CD4-positive, alpha-beta T cell treated with Interleukin-1 beta for 1 hour (primary cell): ENCODE measurements at regions not wholly inside any gene's neighbourhood (a gene's known extent, or its start where the extent isn't known, plus 50 kb on each side); places are given as distances from the start of the nearest gene placed in this dataset.
"Not testable (repeated sequence)": the region's sequence is repeated elsewhere in the genome, so short reads cannot be mapped to it uniquely, and the experiment has no call there.

Source experiments
- DNase-seq, 2 donors: peaks; one replicate each; pipeline ENCODE4 v3.0.0-alpha.2; 2020 to 2022

GRCh38 chr2:238704471-238705225, 143.2 kb upstream of the TWIST2 start:
- no peak for DNase-seq

GRCh38 chr2:238706163-238706562, 141.7 kb upstream of the TWIST2 start:
- no peak for DNase-seq

GRCh38 chr2:238706673-238707072, 141.2 kb upstream of the TWIST2 start:
- DNase-seq = no peak

- DNase-seq = no peak
Observed at GRCh38 chr2:238709325-238710025, 138.4 kb upstream of the TWIST2 start.

GRCh38 chr2:238710032-238710735, 137.7 kb upstream of the TWIST2 start:
- no peak for DNase-seq

- no peak for DNase-seq
Observed at GRCh38 chr2:238710787-238711186, 137.1 kb upstream of the TWIST2 start.

GRCh38 chr2:238711346-238711745, 136.5 kb upstream of the TWIST2 start:
- no peak for DNase-seq

- DNase-seq = no peak
Observed at GRCh38 chr2:238712011-238712410, 135.9 kb upstream of the TWIST2 start.

- no peak for DNase-seq
Observed at GRCh38 chr2:238713198-238713826, 134.6 kb upstream of the TWIST2 start.

- no peak for DNase-seq
Observed at GRCh38 chr2:238714038-238714528, 133.8 kb upstream of the TWIST2 start.

GRCh38 chr2:238716171-238716570, 131.7 kb upstream of the TWIST2 start:
- no peak for DNase-seq

GRCh38 chr2:238716585-238716984, 131.3 kb upstream of the TWIST2 start:
- DNase-seq = no peak

- DNase-seq = no peak
Observed at GRCh38 chr2:238717084-238717483, 130.8 kb upstream of the TWIST2 start.

GRCh38 chr2:238719641-238720040, 128.2 kb upstream of the TWIST2 start:
- no peak for DNase-seq

GRCh38 chr2:238720232-238720672, 127.6 kb upstream of the TWIST2 start:
- DNase-seq = peak; percentile 12 to 17

GRCh38 chr2:238722181-238722580, 125.7 kb upstream of the TWIST2 start:
- DNase-seq = no peak

GRCh38 chr2:238722883-238723282, 125.0 kb upstream of the TWIST2 start:
- DNase-seq = no peak

GRCh38 chr2:238723740-238724320, 124.1 kb upstream of the TWIST2 start:
- DNase-seq = not testable (repeated sequence)

GRCh38 chr2:238724728-238725127, 123.2 kb upstream of the TWIST2 start:
- no peak for DNase-seq

GRCh38 chr2:238725298-238725697, 122.6 kb upstream of the TWIST2 start:
- DNase-seq = no peak

GRCh38 chr2:238726670-238727584, 121.0 kb upstream of the TWIST2 start:
- DNase-seq = no peak
